ENCODE measurements at regions not wholly inside any gene's neighbourhood (a gene's known extent, or its start where the extent isn't known, plus 50 kb on each side); places are given as distances from the start of the nearest gene placed in this dataset.
A peak's percentile ranks its signal among the peaks of the same experiment; 100 is the strongest.

DNA sequence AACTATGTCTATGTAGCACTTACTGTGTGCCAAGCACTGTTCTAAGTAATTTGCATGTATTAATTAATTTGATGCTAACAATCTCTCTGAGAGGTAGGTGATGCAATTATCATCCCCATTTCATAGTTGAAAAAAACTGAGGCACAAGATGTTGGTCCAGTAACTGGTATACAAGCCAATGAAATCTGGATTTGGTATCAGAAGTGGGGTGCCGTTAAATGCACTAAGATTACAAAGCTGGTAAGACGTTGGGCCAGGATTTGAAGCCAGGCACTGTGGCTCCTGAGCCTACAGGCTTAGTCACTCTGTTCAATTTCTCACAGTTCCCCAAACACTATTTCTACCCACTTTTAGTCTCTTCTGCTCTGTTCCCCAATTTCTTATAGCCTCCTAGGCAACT, 70.4 kb upstream of the CACNA1A start:
- intact Hi-C loops (cut with DNase I) = no loop called here
- TF ChIP-seq, protein P1, sequence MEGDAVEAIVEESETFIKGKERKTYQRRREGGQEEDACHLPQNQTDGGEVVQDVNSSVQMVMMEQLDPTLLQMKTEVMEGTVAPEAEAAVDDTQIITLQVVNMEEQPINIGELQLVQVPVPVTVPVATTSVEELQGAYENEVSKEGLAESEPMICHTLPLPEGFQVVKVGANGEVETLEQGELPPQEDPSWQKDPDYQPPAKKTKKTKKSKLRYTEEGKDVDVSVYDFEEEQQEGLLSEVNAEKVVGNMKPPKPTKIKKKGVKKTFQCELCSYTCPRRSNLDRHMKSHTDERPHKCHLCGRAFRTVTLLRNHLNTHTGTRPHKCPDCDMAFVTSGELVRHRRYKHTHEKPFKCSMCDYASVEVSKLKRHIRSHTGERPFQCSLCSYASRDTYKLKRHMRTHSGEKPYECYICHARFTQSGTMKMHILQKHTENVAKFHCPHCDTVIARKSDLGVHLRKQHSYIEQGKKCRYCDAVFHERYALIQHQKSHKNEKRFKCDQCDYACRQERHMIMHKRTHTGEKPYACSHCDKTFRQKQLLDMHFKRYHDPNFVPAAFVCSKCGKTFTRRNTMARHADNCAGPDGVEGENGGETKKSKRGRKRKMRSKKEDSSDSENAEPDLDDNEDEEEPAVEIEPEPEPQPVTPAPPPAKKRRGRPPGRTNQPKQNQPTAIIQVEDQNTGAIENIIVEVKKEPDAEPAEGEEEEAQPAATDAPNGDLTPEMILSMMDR (IDR thresholded peaks at IDR 0.05) = no peak
- TF ChIP-seq POLR2A (IDR thresholded peaks at IDR 0.05) = no peak
- no peak for DNase-seq
- H3K36me3 ChIP-seq = no peaks in the 10 kb centered on the region
- peaks cover 0 to 59% (median 0%) of the 10 kb centered on the region in 4 donors for H3K27me3 ChIP-seq
- H3K9me3 ChIP-seq = peaks cover 0 to 26% (median 12%) of the 10 kb centered on the region in 3 donors
- no peak overlapping the region for H3K27ac ChIP-seq
- no peak overlapping the region for H3K4me3 ChIP-seq
- 87 to 93% methylated on average over 2 of the region's 2 CpGs for WGBS, 2 donors
- no peaks in the 10 kb centered on the region for H3K4me1 ChIP-seq

DNA sequence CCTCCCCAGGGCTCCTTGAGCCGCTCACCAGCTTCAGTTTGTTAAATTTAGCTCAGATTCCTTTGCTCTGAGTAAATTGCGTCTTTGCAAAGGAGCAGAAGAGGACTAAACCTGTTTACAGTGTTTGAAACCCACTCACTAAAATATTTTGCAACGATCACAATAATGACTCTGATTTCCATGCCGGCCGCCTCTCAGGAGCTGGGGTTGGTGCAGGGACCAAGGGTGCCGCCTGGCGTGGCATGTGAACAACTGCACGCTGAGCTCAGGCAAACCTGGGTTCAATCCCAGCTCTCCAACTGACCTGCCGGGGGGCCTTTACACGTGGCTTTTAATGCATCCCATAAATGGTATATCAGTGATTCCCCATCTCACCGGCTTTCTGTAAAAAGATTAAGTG, 68.7 kb upstream of the CACNA1A start:
- H3K4me1 ChIP-seq = no peaks in the 10 kb centered on the region
- no peak overlapping the region for H3K4me3 ChIP-seq
- TF ChIP-seq, protein P1 (IDR thresholded peaks at IDR 0.05) = peak in 1 of 6 experiments; percentile 30
- no peak for TF ChIP-seq POLR2A (IDR thresholded peaks at IDR 0.05)
- no peak overlapping the region for H3K27ac ChIP-seq
- H3K36me3 ChIP-seq = no peaks in the 10 kb centered on the region
- DNase-seq = no peak
- WGBS, 2 donors = 36 to 43% methylated on average over 8 to 10 of the region's 11 CpGs
- peaks cover 0 to 26% (median 12%) of the 10 kb centered on the region in 3 donors for H3K9me3 ChIP-seq
- peaks cover 0 to 68% (median 0%) of the 10 kb centered on the region in 4 donors for H3K27me3 ChIP-seq
- intact Hi-C loops (cut with DNase I) = no loop called here

DNA sequence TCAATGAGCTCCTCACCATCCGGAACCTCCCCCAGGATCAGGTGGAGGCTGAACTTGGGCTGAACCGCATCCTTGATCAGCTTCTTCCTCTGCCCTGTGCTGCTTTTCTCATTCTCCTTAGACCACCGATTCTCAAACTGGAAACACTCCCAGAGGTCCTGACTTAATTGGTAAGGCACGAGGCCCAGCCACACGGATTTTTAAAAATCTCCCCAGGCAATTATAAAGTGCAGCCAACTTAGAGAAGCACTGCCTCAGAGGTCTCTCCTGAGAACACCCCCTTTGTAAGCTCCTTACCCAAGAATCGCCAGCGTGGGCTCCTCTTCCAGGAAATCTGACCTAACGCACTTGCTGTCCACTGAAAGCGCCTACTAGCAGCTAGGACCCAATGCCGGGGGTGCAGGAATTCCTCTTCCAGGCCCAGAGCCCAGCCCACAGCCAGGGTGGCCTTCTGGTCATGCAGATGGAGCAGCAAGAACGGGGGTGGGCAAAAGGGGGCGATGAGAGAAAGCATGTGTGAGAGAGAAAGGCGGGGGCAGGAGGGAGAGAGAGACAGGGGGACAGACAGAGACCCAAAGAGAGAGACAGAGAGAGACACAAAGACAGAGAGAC, 66.9 kb upstream of the CACNA1A start:
- TF ChIP-seq POLR2A (IDR thresholded peaks at IDR 0.05) = no peak
- TF ChIP-seq, protein P1 (IDR thresholded peaks at IDR 0.05) = no peak
- no peaks in the 10 kb centered on the region for H3K4me1 ChIP-seq
- no peak for DNase-seq
- H3K27ac ChIP-seq = no peak overlapping the region
- no peak overlapping the region for H3K4me3 ChIP-seq
- intact Hi-C loops (cut with DNase I) = no loop called here
- peaks cover 0 to 12% (median 9%) of the 10 kb centered on the region in 3 donors for H3K9me3 ChIP-seq
- peaks cover 0 to 61% (median 0%) of the 10 kb centered on the region in 4 donors for H3K27me3 ChIP-seq
- H3K36me3 ChIP-seq = no peaks in the 10 kb centered on the region
- WGBS, 2 donors = 47 to 54% methylated on average over 5 to 12 of the region's 13 CpGs

DNA sequence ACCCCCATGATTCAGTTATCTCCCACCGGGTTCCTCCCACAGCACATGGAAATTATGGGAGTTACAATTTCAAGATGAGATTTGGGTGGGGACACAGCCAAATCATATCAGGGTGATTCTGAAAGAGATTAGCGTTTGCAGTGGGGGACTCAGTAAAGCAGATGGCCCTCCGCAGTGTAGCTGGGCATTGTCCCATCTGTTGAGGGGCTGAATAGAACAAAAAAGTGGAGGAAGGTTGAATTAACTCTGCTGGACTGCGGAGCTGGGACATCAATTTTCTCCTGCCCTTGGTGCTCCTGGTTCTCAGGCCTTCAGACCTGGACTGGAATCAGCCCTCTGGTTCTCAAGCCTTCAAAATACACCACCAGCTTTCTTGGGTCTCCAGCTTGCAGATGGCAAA, 55.2 kb upstream of the CACNA1A start:
- intact Hi-C loops (cut with DNase I) = no loop called here
- H3K4me3 ChIP-seq = no peak overlapping the region
- TF ChIP-seq, protein P1 (IDR thresholded peaks at IDR 0.05) = no peak
- no peak for TF ChIP-seq POLR2A (IDR thresholded peaks at IDR 0.05)
- H3K4me1 ChIP-seq = no peaks in the 10 kb centered on the region
- WGBS, 2 donors = 93 to 97% methylated on average over 3 to 4 of the region's 4 CpGs
- no peak overlapping the region for H3K27ac ChIP-seq
- H3K36me3 ChIP-seq = no peaks in the 10 kb centered on the region
- no peak for DNase-seq
- H3K27me3 ChIP-seq = peaks cover 0 to 50% (median 0%) of the 10 kb centered on the region in 4 donors
- H3K9me3 ChIP-seq = no peaks in the 10 kb centered on the region

DNA sequence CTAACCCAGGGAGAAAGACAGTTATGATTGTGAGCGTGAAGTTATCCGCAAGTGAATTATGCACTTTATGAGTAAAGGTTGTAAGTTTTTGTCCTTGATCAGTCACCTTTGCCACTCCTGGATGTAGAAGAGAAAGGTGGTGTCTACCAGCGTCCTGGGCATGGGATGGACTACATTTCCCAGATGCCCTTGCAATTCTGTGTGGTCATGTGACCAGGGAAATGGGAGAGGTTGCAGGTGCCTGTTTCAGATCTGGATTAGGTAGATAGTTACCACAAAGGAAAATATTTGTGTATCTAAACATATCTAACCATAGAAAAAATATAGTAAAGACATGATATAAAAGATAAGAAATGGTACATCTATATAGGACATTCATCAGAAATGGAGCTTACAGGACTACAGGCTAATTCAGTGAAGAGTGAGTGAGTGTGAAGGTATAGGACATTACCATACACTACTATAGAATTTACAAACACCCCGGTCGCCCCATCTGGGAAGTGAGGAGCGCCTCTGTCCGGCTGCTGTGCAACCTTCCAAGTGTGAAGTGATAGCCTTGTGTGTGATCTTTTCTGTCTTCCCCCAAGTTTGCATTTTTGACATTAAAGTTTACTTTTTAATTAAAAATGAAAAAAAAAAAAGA, 51.6 kb upstream of the CACNA1A start:
- Histone ChIP-seq H3K27ac (no peak overlapping the region), H3K9me3 (no peaks in the 10 kb centered on the region), H3K27me3 (peaks cover 0 to 74% (median 0%) of the 10 kb centered on the region in 4 donors), H3K4me3 (no peak overlapping the region), H3K36me3 (no peaks in the 10 kb centered on the region), H3K4me1 (no peaks in the 10 kb centered on the region)
- intact Hi-C loops (cut with DNase I) = no loop called here
- TF ChIP-seq, protein P1 (IDR thresholded peaks at IDR 0.05) = no peak
- no peak for TF ChIP-seq POLR2A (IDR thresholded peaks at IDR 0.05)
- DNase-seq = no peak
- WGBS, 2 donors = 37 to 50% methylated on average over 7 of the region's 7 CpGs
